GM12878 (cell line): ENCODE measurements at regions not wholly inside any gene's neighbourhood (a gene's known extent, or its start where the extent isn't known, plus 50 kb on each side); places are given as distances from the start of the nearest gene placed in this dataset.

ENCODE experiments used
- ATAC-seq: fragments of 200-7000 bp; cut with Tn5 transposase; 3 replicates; pipeline ENCODE4 v1.9.1; 2020; ENCODE audit warnings: mild to moderate bottlenecking, moderate library complexity
- BruUV-seq: library from RNA; stranded (reverse); fragments of 400-500 nt; replicated peaks from 2 replicates; lab custom pipeline; 2021; lab: Mats Ljungman, UMichigan
- CTCF ChIA-PET: fragments of 300-600 bp; sonication (Branson Sonifier 250); formaldehyde crosslinking; extraction: SDS; loops from one replicate; lab custom pipeline; 2021; ENCODE audit warnings: inconsistent platforms; lab: Yijun Ruan, JAX
- POLR2A ChIA-PET: fragments of 350-600 bp; formaldehyde crosslinking; extraction: SDS; loops from one replicate; lab custom pipeline; 2021; ENCODE audit warnings: inconsistent platforms; lab: Charles Lee
- RAD21 ChIA-PET: fragments of 300-600 bp; sonication (Branson Sonifier 250); formaldehyde crosslinking; loops from one replicate; lab custom pipeline; 2023; ENCODE audit warnings: antibody characterized with exemption; ENCODE audit not compliant: unreplicated experiment; lab: Charles Lee
- SMC1A ChIA-PET: fragments of 300-600 bp; sonication (Branson Sonifier 250); formaldehyde crosslinking; loops from one replicate; lab custom pipeline; 2023; ENCODE audit not compliant: unreplicated experiment, uncharacterized antibody; lab: Charles Lee
- DNase-seq: peaks from one replicate; pipeline ENCODE4 v3.0.0-alpha.2; 2011; ENCODE audit warnings: low read depth, low spot score
- FAIRE-seq: peaks from 3 replicates; lab custom pipeline; 2011; peaks lifted over from hg19 to GRCh38; lab: Jason Lieb, UNC
- H2AFZ ChIP-seq: 2 replicates; pipeline ENCODE4 v1.6.0; 2011; ENCODE audit warnings: low read depth, low read length, control low read depth; ENCODE audit not compliant: control insufficient read depth
- H3K27ac ChIP-seq: 2 replicates; pipeline ENCODE4 v1.5.1; 2011; ENCODE audit warnings: control low read depth; ENCODE audit not compliant: control insufficient read depth, insufficient read depth
- H3K27me3 ChIP-seq, 2 experiments: replicated peaks in 1 of 2; 2 replicates each; pipeline versions ENCODE4 v1.6.0 to v1.6.1; 2011; ENCODE audit warnings: low read length in 1 of 2; ENCODE audit not compliant: control insufficient read depth in 2 of 2, insufficient read depth in 2 of 2
- H3K36me3 ChIP-seq, 2 experiments: 2 replicates each; pipeline ENCODE4 v1.5.1; 2011; ENCODE audit warnings: low read length in 1 of 2; ENCODE audit not compliant: control insufficient read depth in 2 of 2, insufficient read depth in 2 of 2
- H3K4me1 ChIP-seq: 2 replicates; pipeline ENCODE4 v1.6.1; 2011; ENCODE audit warnings: mild to moderate bottlenecking, low read length, moderate library complexity, mixed read lengths; ENCODE audit not compliant: control insufficient read depth, insufficient read depth
- H3K4me2 ChIP-seq: 2 replicates; pipeline ENCODE4 v1.6.0; 2011; ENCODE audit warnings: control low read depth; ENCODE audit not compliant: control insufficient read depth, insufficient read depth
- H3K4me3 ChIP-seq: fragments of 200-600 bp; sonication (generic); 2 replicates; pipeline ENCODE4 v1.5.1; 2016
- H3K79me2 ChIP-seq: 2 replicates; pipeline ENCODE4 v1.6.0; 2011; ENCODE audit warnings: low read length; ENCODE audit not compliant: control insufficient read depth, insufficient read depth
- H3K9ac ChIP-seq: 2 replicates; pipeline ENCODE4 v1.8.0; 2011; ENCODE audit warnings: low read length, control low read depth, mixed read lengths; ENCODE audit not compliant: control insufficient read depth, insufficient read depth
- H3K9me3 ChIP-seq: replicated peaks from 3 replicates; pipeline ENCODE4 v1.5.1; 2011; ENCODE audit warnings: mild to moderate bottlenecking, low read length; ENCODE audit not compliant: control insufficient read depth, insufficient read depth
- H4K20me1 ChIP-seq: 2 replicates; pipeline ENCODE4 v1.6.0; 2011; ENCODE audit not compliant: control insufficient read depth, insufficient read depth
- MTA3 ChIP-seq: IDR thresholded peaks from 2 replicates; pipeline ENCODE4 v1.6.1; 2012; ENCODE audit warnings: low read length, inconsistent platforms, borderline replicate concordance
- NR2C1 ChIP-seq: fragments of 450-650 bp; IDR thresholded peaks from 2 replicates; pipeline ENCODE4 v1.6.1; 2017; ENCODE audit warnings: antibody characterized with exemption, mild to moderate bottlenecking, moderate library complexity
- PAX8 ChIP-seq: fragments of 450-650 bp; IDR thresholded peaks from 2 replicates; pipeline ENCODE4 v1.6.1; 2017; ENCODE audit warnings: mild to moderate bottlenecking, moderate library complexity
- SIN3A ChIP-seq: IDR thresholded peaks from 2 replicates; pipeline ENCODE4 v1.6.1; 2012; ENCODE audit warnings: low read depth, low read length, improper control_type of control experiment
- SUPT20H ChIP-seq: IDR thresholded peaks from 2 replicates; pipeline ENCODE4 v1.6.1; 2011; ENCODE audit warnings: low read depth, mild to moderate bottlenecking, low read length, moderate library complexity, borderline replicate concordance; ENCODE audit not compliant: control insufficient read depth
- ZNF24 ChIP-seq: fragments of 450-650 bp; IDR thresholded peaks from 2 replicates; pipeline ENCODE4 v1.6.1; 2017; ENCODE audit warnings: antibody characterized with exemption, mild to moderate bottlenecking
- WGBS: methylation state at CpG from one replicate; pipeline ENCODE4 v1.1.6; 2016; ENCODE audit warnings: low lambda C conversion rate; ENCODE audit not compliant: insufficient replicate concordance, insufficient coverage; ENCODE audit errors: missing lambda C conversion rate; 5-methylcytosine and 5-hydroxymethylcytosine counted together
- in situ Hi-C: fragments of 300-500 bp; cut with MboI; formaldehyde crosslinking; loops from 9 replicates; pipeline ENCODE4 v1.14.3; 2018; ENCODE audit warnings: mixed read lengths
- intact Hi-C: fragments of 100-400 bp; cut with micrococcal nuclease; formaldehyde crosslinking; loops from one replicate; pipeline ENCODE4 v1.14.2; 2022; ENCODE audit not compliant: unreplicated experiment
- TF ChIP-seq, protein P1 (sequence below): fragments of 450-650 bp; conservative IDR thresholded peaks from 2 replicates; pipeline ENCODE4 v1.6.1; 2017; ENCODE audit warnings: mild to moderate bottlenecking, moderate library complexity
- TF ChIP-seq, protein P2 (sequence below): fragments of 450-650 bp; formaldehyde crosslinking; IDR thresholded peaks from 2 replicates; pipeline ENCODE4 v1.5.0; 2022; ENCODE audit warnings: mild to moderate bottlenecking, missing genetic modification characterization

DNA sequence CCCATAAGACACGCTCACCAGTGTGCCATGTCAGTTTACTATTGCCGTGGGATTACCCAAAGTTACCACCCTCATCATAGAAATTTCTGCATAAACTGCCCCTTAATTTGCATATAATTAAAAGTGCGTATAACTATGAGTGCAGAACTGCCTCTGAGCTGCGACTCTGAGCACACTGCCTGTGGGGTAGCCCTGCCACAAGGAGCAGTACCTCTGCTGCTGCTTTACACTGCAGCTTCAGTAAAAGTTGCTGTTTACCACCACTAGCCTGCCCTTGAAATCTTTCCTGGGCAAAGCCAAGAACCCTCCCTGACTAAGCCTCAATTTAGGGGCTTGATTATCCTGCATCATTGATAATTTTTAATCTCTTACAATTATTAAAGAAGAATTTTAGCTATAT, 213.9 kb upstream of the MAP2 start:
- POLR2A ChIA-PET = no interaction called here
- H2AFZ ChIP-seq = no peak overlapping the region
- in situ Hi-C loops = loop anchor here (10.0 to 25.0 kb wide), 2 partner anchors 745 to 1023 kb away; partner anchors contain the start of gene C2orf80

More for the DNA sequence above, 213.9 kb upstream of the MAP2 start:
- ATAC-seq (no peak), DNase-seq (no peak), FAIRE-seq (no peak)
- no peaks in the 10 kb centered on the region for H3K27me3 ChIP-seq
- no peak overlapping the region for H3K4me2 ChIP-seq
- TF ChIP-seq, protein P1, sequence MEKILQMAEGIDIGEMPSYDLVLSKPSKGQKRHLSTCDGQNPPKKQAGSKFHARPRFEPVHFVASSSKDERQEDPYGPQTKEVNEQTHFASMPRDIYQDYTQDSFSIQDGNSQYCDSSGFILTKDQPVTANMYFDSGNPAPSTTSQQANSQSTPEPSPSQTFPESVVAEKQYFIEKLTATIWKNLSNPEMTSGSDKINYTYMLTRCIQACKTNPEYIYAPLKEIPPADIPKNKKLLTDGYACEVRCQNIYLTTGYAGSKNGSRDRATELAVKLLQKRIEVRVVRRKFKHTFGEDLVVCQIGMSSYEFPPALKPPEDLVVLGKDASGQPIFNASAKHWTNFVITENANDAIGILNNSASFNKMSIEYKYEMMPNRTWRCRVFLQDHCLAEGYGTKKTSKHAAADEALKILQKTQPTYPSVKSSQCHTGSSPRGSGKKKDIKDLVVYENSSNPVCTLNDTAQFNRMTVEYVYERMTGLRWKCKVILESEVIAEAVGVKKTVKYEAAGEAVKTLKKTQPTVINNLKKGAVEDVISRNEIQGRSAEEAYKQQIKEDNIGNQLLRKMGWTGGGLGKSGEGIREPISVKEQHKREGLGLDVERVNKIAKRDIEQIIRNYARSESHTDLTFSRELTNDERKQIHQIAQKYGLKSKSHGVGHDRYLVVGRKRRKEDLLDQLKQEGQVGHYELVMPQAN = no peak
- no peak for TF ChIP-seq NR2C1
- no peak for TF ChIP-seq SIN3A
- TF ChIP-seq SUPT20H = no peak
- no peak for TF ChIP-seq MTA3
- TF ChIP-seq, protein P2, sequence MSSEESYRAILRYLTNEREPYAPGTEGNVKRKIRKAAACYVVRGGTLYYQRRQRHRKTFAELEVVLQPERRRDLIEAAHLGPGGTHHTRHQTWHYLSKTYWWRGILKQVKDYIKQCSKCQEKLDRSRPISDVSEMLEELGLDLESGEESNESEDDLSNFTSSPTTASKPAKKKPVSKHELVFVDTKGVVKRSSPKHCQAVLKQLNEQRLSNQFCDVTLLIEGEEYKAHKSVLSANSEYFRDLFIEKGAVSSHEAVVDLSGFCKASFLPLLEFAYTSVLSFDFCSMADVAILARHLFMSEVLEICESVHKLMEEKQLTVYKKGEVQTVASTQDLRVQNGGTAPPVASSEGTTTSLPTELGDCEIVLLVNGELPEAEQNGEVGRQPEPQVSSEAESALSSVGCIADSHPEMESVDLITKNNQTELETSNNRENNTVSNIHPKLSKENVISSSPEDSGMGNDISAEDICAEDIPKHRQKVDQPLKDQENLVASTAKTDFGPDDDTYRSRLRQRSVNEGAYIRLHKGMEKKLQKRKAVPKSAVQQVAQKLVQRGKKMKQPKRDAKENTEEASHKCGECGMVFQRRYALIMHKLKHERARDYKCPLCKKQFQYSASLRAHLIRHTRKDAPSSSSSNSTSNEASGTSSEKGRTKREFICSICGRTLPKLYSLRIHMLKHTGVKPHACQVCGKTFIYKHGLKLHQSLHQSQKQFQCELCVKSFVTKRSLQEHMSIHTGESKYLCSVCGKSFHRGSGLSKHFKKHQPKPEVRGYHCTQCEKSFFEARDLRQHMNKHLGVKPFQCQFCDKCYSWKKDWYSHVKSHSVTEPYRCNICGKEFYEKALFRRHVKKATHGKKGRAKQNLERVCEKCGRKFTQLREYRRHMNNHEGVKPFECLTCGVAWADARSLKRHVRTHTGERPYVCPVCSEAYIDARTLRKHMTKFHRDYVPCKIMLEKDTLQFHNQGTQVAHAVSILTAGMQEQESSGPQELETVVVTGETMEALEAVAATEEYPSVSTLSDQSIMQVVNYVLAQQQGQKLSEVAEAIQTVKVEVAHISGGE (CRISPR knock-in tag) = no peak
- TF ChIP-seq ZNF24 = no peak
- no peak for TF ChIP-seq PAX8
- intact Hi-C loops = loop anchor here (5.0 kb wide), 2 partner anchors 388 to 803 kb away; partner anchors contain the start of gene PTH2R
- H3K36me3 ChIP-seq = no peaks in the 10 kb centered on the region
- no peak overlapping the region for H3K4me3 ChIP-seq
- no peaks in the 10 kb centered on the region for H3K4me1 ChIP-seq
- no peaks in the 10 kb centered on the region for H3K79me2 ChIP-seq
- ChIA-PET RAD21 (interaction anchor here (1.3 to 1.4 kb wide), 2 partner anchors 744 to 815 kb away, joined by 3 to 5 read pairs; no protein-coding TSS in a partner anchor), SMC1A (interaction anchor here (0.6 to 1.6 kb wide), 4 partner anchors 12 to 744 kb away, joined by 3 to 5 read pairs (median 4); no protein-coding TSS in a partner anchor), CTCF (interaction anchor here (1.2 to 2.4 kb wide), 2 partner anchors 744 to 803 kb away, joined by 4 to 9 read pairs; partner anchors contain the start of gene PTH2R)
- BruUV-seq = no TSS peak
- H3K27ac ChIP-seq = no peak overlapping the region
- no peak overlapping the region for H3K9ac ChIP-seq
- WGBS = 23% methylated on average over 4 of the region's 4 CpGs
- H4K20me1 ChIP-seq = no peaks in the 10 kb centered on the region
- no peaks in the 10 kb centered on the region for H3K9me3 ChIP-seq
